ENCODE measurements at regions not wholly inside any gene's neighbourhood (a gene's known extent, or its start where the extent isn't known, plus 50 kb on each side); places are given as distances from the start of the nearest gene placed in this dataset.

DNA sequence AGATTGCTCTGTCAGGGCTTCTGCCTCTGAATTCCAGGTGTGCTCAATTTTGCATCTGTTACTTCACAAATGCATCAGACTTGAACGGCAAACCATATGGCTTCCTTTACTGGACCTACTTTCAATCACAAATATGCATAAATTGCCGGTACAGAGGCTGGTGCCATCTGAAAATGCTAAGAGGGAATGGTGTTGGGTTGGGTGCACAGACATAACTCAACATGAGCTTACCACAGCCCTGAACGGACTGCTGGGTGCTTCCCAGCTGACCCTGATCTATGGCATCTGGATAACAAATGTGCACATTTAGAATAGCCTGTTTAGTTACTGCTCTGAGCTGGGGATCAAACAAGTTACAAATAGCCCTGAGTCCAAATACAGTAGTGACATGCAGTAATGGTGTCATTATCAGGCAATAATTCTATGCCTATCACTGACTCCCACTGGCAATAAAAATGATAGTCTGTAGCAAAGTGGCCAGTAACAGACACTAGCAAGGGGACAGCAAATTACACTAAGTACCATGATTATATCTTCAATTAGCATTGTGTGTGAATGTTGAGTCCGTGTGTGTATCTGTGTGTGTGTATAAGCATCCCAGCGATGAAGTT, 927.3 kb downstream of the DIAPH3 start:
- no peaks in the 10 kb centered on the region for H3K4me1 ChIP-seq (ENCODE audit: control insufficient read depth in 1 of 2, extremely low read depth in 1 of 2, insufficient read depth in 2 of 2, low read length in 2 of 2)
- H3K27ac ChIP-seq (ENCODE audit: low read length): no peak overlapping the region
- Mint-ChIP-seq H3K4me3 (no peak overlapping the region), H3K36me3 (no peaks in the 10 kb centered on the region), H3K27me3 (no peaks in the 10 kb centered on the region), H3K4me1 (no peaks in the 10 kb centered on the region), H3K9me3 (no peaks in the 10 kb centered on the region), H3K27ac (no peak overlapping the region)
- ATAC-seq (replicated peaks in 1 of 4) (no peak), DNase-seq (no peak)
- H3K27me3 ChIP-seq (replicated peaks in 1 of 2; ENCODE audit: control insufficient read depth in 2 of 2, extremely low read depth in 1 of 2, insufficient read depth in 2 of 2, low read length in 1 of 2): no peaks in the 10 kb centered on the region
- WGBS (ENCODE audit: insufficient coverage): no CpG with 5 or more reads among the region's 5 CpGs
- ChIA-PET CTCF (no interaction called here), POLR2A (interaction anchor here in 1 of 2 donors (0.5 kb wide), 1 partner anchor 36 kb away, joined by 7 read pairs; no protein-coding TSS in a partner anchor)
- H3K9me3 ChIP-seq: no peaks in the 10 kb centered on the region
- no peaks in the 10 kb centered on the region for H3K36me3 ChIP-seq (ENCODE audit: control insufficient read depth in 2 of 2, extremely low read depth in 1 of 2, insufficient read depth in 1 of 2, low read length in 1 of 2)
- no peak overlapping the region for H3K4me3 ChIP-seq (ENCODE audit: control insufficient read depth in 1 of 2, extremely low read depth in 1 of 2, low read length in 1 of 2)

DNA sequence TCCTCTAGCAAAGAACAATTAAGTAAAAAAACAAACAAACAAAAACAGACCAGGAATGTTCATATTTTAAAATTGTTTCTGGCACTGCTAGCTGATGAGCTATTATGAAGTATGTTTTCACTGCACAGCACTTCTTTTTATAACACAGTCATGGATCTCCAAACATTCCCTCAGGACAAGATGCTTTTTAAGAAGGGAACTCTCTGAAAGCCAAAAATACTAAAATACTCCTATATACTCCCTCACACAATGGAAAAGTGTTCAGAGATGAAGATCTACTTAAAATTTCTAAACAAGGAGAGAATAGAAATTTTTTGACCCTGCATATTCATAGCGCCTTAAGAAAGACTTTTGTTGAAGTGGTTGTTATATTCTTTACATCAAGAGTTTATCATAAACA, 926.8 kb downstream of the DIAPH3 start:
- WGBS (ENCODE audit: insufficient coverage): no CpG with 5 or more reads among the region's 1 CpG
- H3K4me3 Mint-ChIP-seq: no peak overlapping the region
- ATAC-seq (replicated peaks in 1 of 4) (no peak), DNase-seq (no peak)
- no peaks in the 10 kb centered on the region for H3K9me3 Mint-ChIP-seq
- H3K36me3 Mint-ChIP-seq: no peaks in the 10 kb centered on the region
- Histone ChIP-seq H3K27ac (ENCODE audit: low read length) (no peak overlapping the region), H3K4me3 (ENCODE audit: control insufficient read depth in 1 of 2, extremely low read depth in 1 of 2, low read length in 1 of 2) (no peak overlapping the region), H3K36me3 (ENCODE audit: control insufficient read depth in 2 of 2, extremely low read depth in 1 of 2, insufficient read depth in 1 of 2, low read length in 1 of 2) (no peaks in the 10 kb centered on the region), H3K27me3 (replicated peaks in 1 of 2; ENCODE audit: control insufficient read depth in 2 of 2, extremely low read depth in 1 of 2, insufficient read depth in 2 of 2, low read length in 1 of 2) (no peaks in the 10 kb centered on the region), H3K4me1 (ENCODE audit: control insufficient read depth in 1 of 2, extremely low read depth in 1 of 2, insufficient read depth in 2 of 2, low read length in 2 of 2) (no peaks in the 10 kb centered on the region), H3K9me3 (no peaks in the 10 kb centered on the region)
- ChIA-PET CTCF (interaction anchor here in 1 of 2 donors (0.6 kb wide), 1 partner anchor 31 kb away, joined by 3 read pairs; no protein-coding TSS in a partner anchor), POLR2A (no interaction called here)
- H3K27me3 Mint-ChIP-seq: no peaks in the 10 kb centered on the region
- H3K27ac Mint-ChIP-seq: no peak overlapping the region
- H3K4me1 Mint-ChIP-seq: no peaks in the 10 kb centered on the region

DNA sequence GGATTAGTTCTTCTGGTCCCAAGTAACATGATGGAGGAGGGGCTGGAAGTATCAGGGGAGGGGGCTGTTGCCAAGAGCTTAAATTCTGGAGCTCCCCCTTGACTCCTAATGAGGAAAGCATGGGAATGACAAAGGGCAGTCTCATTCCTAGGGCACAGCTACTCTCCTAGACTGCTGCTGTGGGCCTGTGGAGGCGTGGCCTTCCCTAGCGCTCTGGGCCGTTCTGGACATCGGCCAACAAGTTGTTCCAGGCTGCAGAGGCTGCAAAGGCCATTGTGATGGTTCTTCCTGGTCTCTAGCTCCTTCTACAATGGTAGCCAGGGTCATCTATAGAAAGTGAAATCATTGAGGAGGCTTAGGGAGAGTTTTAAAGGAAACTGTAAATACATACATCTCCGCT, 916.6 kb downstream of the DIAPH3 start:
- H3K27ac Mint-ChIP-seq: no peak overlapping the region
- no peaks in the 10 kb centered on the region for H3K27me3 Mint-ChIP-seq
- H3K9me3 ChIP-seq: no peaks in the 10 kb centered on the region
- H3K36me3 ChIP-seq (ENCODE audit: control insufficient read depth in 2 of 2, extremely low read depth in 1 of 2, insufficient read depth in 1 of 2, low read length in 1 of 2): no peaks in the 10 kb centered on the region
- WGBS (ENCODE audit: insufficient coverage): 88% methylated on average over 4 of the region's 5 CpGs
- ChIA-PET POLR2A (no interaction called here), CTCF (interaction anchor here in 1 of 2 donors (0.6 kb wide), 1 partner anchor 90 kb away, joined by 3 read pairs; no protein-coding TSS in a partner anchor)
- H3K4me3 Mint-ChIP-seq: no peak overlapping the region
- H3K27me3 ChIP-seq (replicated peaks in 1 of 2; ENCODE audit: control insufficient read depth in 2 of 2, extremely low read depth in 1 of 2, insufficient read depth in 2 of 2, low read length in 1 of 2): no peaks in the 10 kb centered on the region
- no peak overlapping the region for H3K4me3 ChIP-seq (ENCODE audit: control insufficient read depth in 1 of 2, extremely low read depth in 1 of 2, low read length in 1 of 2)
- H3K9me3 Mint-ChIP-seq: no peaks in the 10 kb centered on the region
- H3K4me1 Mint-ChIP-seq: no peaks in the 10 kb centered on the region
- DNase-seq (no peak), ATAC-seq (replicated peaks in 1 of 4) (no peak)
- no peaks in the 10 kb centered on the region for H3K36me3 Mint-ChIP-seq
- no peaks in the 10 kb centered on the region for H3K4me1 ChIP-seq (ENCODE audit: control insufficient read depth in 1 of 2, extremely low read depth in 1 of 2, insufficient read depth in 2 of 2, low read length in 2 of 2)
- no peak overlapping the region for H3K27ac ChIP-seq (ENCODE audit: low read length)

DNA sequence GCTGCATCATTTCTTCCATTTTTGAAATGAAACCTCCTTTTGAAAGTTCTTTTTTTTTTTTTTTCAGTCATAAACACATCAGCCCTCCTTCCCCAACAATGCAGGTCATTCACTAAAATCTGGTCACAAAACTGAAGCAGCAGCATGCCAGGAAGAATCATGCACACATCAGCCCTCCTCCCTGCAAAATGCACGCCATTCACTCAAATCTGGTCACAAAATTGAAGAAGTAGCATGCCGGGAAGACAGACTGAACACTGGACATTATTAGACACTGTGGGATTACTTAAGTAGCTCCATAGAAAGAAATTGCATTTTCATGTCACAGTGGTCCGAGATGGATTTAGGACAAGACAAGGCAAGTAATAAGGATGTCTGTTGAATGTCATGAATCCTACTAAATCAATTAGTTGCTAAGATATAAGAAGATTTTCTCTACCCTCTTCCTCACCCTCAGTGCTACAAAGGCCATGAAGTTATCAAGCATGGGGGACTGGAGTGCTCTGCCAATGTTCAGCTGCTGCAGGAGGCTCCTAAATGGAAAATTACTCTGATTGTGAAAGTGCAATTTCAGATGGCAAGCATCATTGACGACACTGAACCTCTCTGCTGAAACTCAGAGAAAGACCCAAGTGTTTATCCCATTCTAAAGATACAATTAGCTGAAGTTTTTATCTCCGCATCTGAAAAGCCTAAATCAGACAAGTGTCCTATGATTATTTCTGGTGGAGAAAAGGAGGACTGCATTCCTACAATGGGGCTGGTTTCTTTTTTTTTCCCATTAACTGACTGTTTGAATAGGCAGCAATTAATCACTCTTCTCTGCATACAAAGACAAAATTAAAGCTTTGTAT, 913.2 kb downstream of the DIAPH3 start:
- H3K27ac Mint-ChIP-seq: no peak overlapping the region

DNA sequence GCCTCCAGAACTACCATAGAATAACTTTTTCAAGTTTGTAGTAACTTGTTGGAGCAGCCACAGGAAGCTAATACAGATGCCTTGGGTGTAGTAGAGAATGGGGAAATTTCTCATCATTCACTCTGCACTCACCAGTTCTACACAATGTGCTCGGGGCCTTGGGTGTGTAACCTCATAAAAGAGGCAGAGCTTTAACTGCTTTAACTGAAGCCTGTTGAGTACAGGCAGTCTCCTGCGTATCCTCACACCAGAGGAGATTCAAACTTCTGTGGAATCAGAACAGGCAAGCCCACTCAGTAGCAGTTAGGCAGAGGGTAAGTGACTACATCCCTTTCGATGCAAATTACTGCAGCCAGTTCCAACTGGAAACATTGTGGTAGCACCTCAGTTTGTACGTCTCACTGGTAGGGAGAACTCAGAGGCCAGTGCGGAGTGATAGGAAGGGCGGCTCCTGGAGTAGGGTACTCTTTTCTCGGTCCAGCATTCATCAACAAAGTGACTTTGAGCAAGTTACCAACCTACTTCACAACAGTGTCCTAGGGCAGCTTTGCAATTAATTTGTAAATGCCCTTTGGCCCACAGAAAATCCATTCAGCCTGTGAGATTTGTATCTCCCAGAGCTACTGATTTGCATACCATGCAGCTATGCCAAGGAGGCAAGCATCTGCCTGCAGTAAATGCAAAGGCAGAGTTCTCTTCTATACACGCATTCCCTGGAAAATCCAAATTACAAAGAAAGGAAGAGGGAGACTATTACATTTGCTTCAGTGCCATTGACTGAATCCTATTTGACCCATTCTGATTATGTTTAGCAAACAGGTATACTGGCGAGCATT, 904.3 kb downstream of the DIAPH3 start:
- Histone ChIP-seq H3K36me3 (ENCODE audit: control insufficient read depth in 2 of 2, extremely low read depth in 1 of 2, insufficient read depth in 1 of 2, low read length in 1 of 2) (no peaks in the 10 kb centered on the region), H3K27ac (ENCODE audit: low read length) (no peak overlapping the region), H3K4me1 (ENCODE audit: control insufficient read depth in 1 of 2, extremely low read depth in 1 of 2, insufficient read depth in 2 of 2, low read length in 2 of 2) (no peaks in the 10 kb centered on the region), H3K4me3 (ENCODE audit: control insufficient read depth in 1 of 2, extremely low read depth in 1 of 2, low read length in 1 of 2) (no peak overlapping the region), H3K27me3 (replicated peaks in 1 of 2; ENCODE audit: control insufficient read depth in 2 of 2, extremely low read depth in 1 of 2, insufficient read depth in 2 of 2, low read length in 1 of 2) (no peaks in the 10 kb centered on the region), H3K9me3 (no peaks in the 10 kb centered on the region)
- Mint-ChIP-seq H3K4me1 (no peaks in the 10 kb centered on the region), H3K9me3 (no peaks in the 10 kb centered on the region), H3K4me3 (no peak overlapping the region), H3K27me3 (no peaks in the 10 kb centered on the region), H3K27ac (no peak overlapping the region), H3K36me3 (no peaks in the 10 kb centered on the region)
- DNase-seq (no peak), ATAC-seq (replicated peaks in 1 of 4) (no peak)
- POLR2A ChIA-PET: no interaction called here
- CTCF ChIA-PET: no interaction called here
- WGBS (ENCODE audit: insufficient coverage): 83% methylated on average over 6 of the region's 9 CpGs

More for the DNA sequence above, 913.2 kb downstream of the DIAPH3 start:
- Histone ChIP-seq H3K27ac (ENCODE audit: low read length) (no peak overlapping the region), H3K4me3 (ENCODE audit: control insufficient read depth in 1 of 2, extremely low read depth in 1 of 2, low read length in 1 of 2) (no peak overlapping the region), H3K9me3 (no peaks in the 10 kb centered on the region), H3K4me1 (ENCODE audit: control insufficient read depth in 1 of 2, extremely low read depth in 1 of 2, insufficient read depth in 2 of 2, low read length in 2 of 2) (no peaks in the 10 kb centered on the region), H3K27me3 (replicated peaks in 1 of 2; ENCODE audit: control insufficient read depth in 2 of 2, extremely low read depth in 1 of 2, insufficient read depth in 2 of 2, low read length in 1 of 2) (no peaks in the 10 kb centered on the region), H3K36me3 (ENCODE audit: control insufficient read depth in 2 of 2, extremely low read depth in 1 of 2, insufficient read depth in 1 of 2, low read length in 1 of 2) (no peaks in the 10 kb centered on the region)
- ATAC-seq (replicated peaks in 1 of 4) (no peak), DNase-seq (no peak)
- no peaks in the 10 kb centered on the region for H3K27me3 Mint-ChIP-seq
- CTCF ChIA-PET: no interaction called here
- peaks cover 0 to 4% (median 0%) of the 10 kb centered on the region in 3 donors for H3K9me3 Mint-ChIP-seq
- WGBS (ENCODE audit: insufficient coverage): no CpG with 5 or more reads among the region's 5 CpGs
- no peak overlapping the region for H3K4me3 Mint-ChIP-seq
- no peaks in the 10 kb centered on the region for H3K4me1 Mint-ChIP-seq
- POLR2A ChIA-PET: interaction anchor here in 1 of 2 donors (0.7 kb wide), 2 partner anchors 82 to 1701 kb away, joined by 3 to 4 read pairs; no protein-coding TSS in a partner anchor
- H3K36me3 Mint-ChIP-seq: no peaks in the 10 kb centered on the region

DNA sequence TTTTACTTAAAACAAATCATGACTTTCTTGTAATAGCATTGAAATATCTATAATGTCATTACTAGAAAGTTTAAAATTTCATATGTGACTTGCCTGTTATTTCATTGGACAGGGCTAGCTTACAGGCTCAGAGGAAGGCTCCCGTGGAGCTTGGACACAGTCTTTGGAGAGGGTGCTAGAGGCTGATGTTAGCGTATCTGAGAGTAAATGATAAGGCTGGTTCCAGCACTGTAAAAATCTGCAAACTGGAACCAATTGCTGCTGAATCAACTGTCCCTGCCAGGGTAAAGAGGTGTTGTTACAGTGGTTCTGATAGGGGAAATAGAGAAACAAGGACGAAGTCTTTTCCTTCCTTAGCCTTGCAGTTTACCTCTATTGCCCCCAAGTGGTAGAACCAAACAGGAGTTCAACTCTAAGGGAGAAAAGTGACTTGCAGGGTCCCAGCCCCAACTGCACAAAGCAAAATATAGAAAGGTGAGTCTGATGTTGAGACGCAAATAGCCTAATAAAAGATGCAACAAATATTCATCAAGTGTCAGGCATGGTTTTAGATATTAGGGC, 901.7 kb downstream of the DIAPH3 start:
- WGBS (ENCODE audit: insufficient coverage): 100% methylated on average over 1 of the region's 4 CpGs
- Mint-ChIP-seq H3K4me3 (no peak overlapping the region), H3K36me3 (no peaks in the 10 kb centered on the region), H3K27me3 (no peaks in the 10 kb centered on the region), H3K9me3 (no peaks in the 10 kb centered on the region), H3K27ac (no peak overlapping the region), H3K4me1 (no peaks in the 10 kb centered on the region)
- Histone ChIP-seq H3K4me3 (ENCODE audit: control insufficient read depth in 1 of 2, extremely low read depth in 1 of 2, low read length in 1 of 2) (no peak overlapping the region), H3K9me3 (no peaks in the 10 kb centered on the region), H3K27ac (ENCODE audit: low read length) (no peak overlapping the region), H3K4me1 (ENCODE audit: control insufficient read depth in 1 of 2, extremely low read depth in 1 of 2, insufficient read depth in 2 of 2, low read length in 2 of 2) (no peaks in the 10 kb centered on the region), H3K36me3 (ENCODE audit: control insufficient read depth in 2 of 2, extremely low read depth in 1 of 2, insufficient read depth in 1 of 2, low read length in 1 of 2) (no peaks in the 10 kb centered on the region), H3K27me3 (replicated peaks in 1 of 2; ENCODE audit: control insufficient read depth in 2 of 2, extremely low read depth in 1 of 2, insufficient read depth in 2 of 2, low read length in 1 of 2) (no peaks in the 10 kb centered on the region)
- ChIA-PET POLR2A (no interaction called here), CTCF (no interaction called here)
- DNase-seq: no peak
- no peak for ATAC-seq (replicated peaks in 1 of 4)

Measured in T-cell (primary cell).